SK-N-SH (cell line): ENCODE measurements at regions not wholly inside any gene's neighbourhood (a gene's known extent, or its start where the extent isn't known, plus 50 kb on each side); places are given as distances from the start of the nearest gene placed in this dataset.

Experiments used
- CTCF ChIA-PET: fragments of 300-600, 350-600 bp; formaldehyde crosslinking; extraction: SDS; loops from one replicate; lab custom pipeline; 2021; lab: Yijun Ruan, JAX
- POLR2A ChIA-PET: fragments of 350-600 bp; sonication (Branson Sonifier 250); formaldehyde crosslinking; extraction: SDS; loops from one replicate; lab custom pipeline; 2020; ENCODE audit warnings: antibody characterized with exemption, inconsistent platforms; lab: Yijun Ruan, JAX
- DNase-seq: peaks from one replicate; pipeline ENCODE4 v3.0.0; 2012
- H2AFZ ChIP-seq: fragments of 200-600 bp; sonication (generic); 2 replicates; pipeline ENCODE4 v1.8.1; 2016; ENCODE audit warnings: antibody characterized with exemption, mild to moderate bottlenecking, low read depth
- H3F3A ChIP-seq: fragments of 200-600 bp; sonication (generic); replicated peaks from 2 replicates; pipeline ENCODE3; 2016; ENCODE audit warnings: antibody characterized with exemption, mild to moderate bottlenecking; ENCODE audit not compliant: insufficient read depth
- H3K27ac ChIP-seq, 2 experiments: fragments of 200-500 bp in 1 of 2; fragments of 200-600 bp in 1 of 2; sonication (Bioruptor generic) in 1 of 2; sonication (generic), shearing (Covaris generic) in 1 of 2; 2 replicates each; pipeline versions ENCODE4 v1.5.1 to v1.6.1; 2014 to 2016; ENCODE audit warnings: low read depth in 2 of 2, inconsistent platforms in 1 of 2, low read length in 1 of 2, mild to moderate bottlenecking in 1 of 2, mixed read lengths in 1 of 2
- H3K27me3 ChIP-seq: fragments of 200-600 bp; sonication (generic), shearing (Covaris generic); 2 replicates; pipeline ENCODE4 v1.6.1; 2016; ENCODE audit warnings: mixed run types; ENCODE audit not compliant: insufficient read depth
- H3K36me3 ChIP-seq, 2 experiments: fragments of 200-500 bp in 1 of 2; fragments of 200-600 bp in 1 of 2; sonication (Bioruptor generic) in 1 of 2; sonication (generic) in 1 of 2; replicated peaks in 1 of 2; 2 replicates each; pipeline versions ENCODE3 to v1.5.1; 2014 to 2016; ENCODE audit warnings: low read length in 1 of 2, mild to moderate bottlenecking in 1 of 2; ENCODE audit not compliant: insufficient read depth in 2 of 2, control insufficient read depth in 1 of 2
- H3K4me1 ChIP-seq, 2 experiments: fragments of 200-500 bp in 1 of 2; fragments of 200-600 bp in 1 of 2; sonication (Bioruptor generic) in 1 of 2; sonication (generic), shearing (Covaris generic) in 1 of 2; 2 replicates each; pipeline versions ENCODE4 v1.5.1 to v1.6.1; 2014 to 2016; ENCODE audit warnings: low read depth in 1 of 2, low read length in 1 of 2, mixed run types in 1 of 2; ENCODE audit not compliant: insufficient read depth in 2 of 2, control insufficient read depth in 1 of 2
- H3K4me2 ChIP-seq: fragments of 200-600 bp; sonication (generic), shearing (Covaris generic); 2 replicates; pipeline ENCODE4 v1.6.1; 2017; ENCODE audit warnings: mixed run types
- H3K4me3 ChIP-seq, 2 experiments: fragments of 200-500 bp in 1 of 2; fragments of 200-600 bp in 1 of 2; sonication (Bioruptor generic) in 1 of 2; sonication (generic), shearing (Covaris generic) in 1 of 2; 2 replicates each; pipeline versions ENCODE4 v1.5.1 to v1.8.1; 2014 to 2016; ENCODE audit warnings: low read depth in 2 of 2, inconsistent platforms in 1 of 2, low read length in 1 of 2, mild to moderate bottlenecking in 1 of 2, mixed read lengths in 1 of 2, moderate library complexity in 1 of 2
- H3K79me2 ChIP-seq: fragments of 200-600 bp; sonication (generic); 2 replicates; pipeline ENCODE4 v1.8.1; 2017; ENCODE audit warnings: mild to moderate bottlenecking; ENCODE audit not compliant: insufficient read depth
- H3K9ac ChIP-seq: fragments of 200-600 bp; sonication (generic); 2 replicates; pipeline ENCODE4 v1.6.1; 2017; ENCODE audit warnings: mixed run types
- H3K9me2 ChIP-seq: fragments of 200-600 bp; sonication (generic); 2 replicates; pipeline ENCODE4 v1.6.1; 2017; ENCODE audit warnings: mixed run types
- H3K9me3 ChIP-seq: fragments of 200-600 bp; sonication (generic); 2 replicates; pipeline ENCODE4 v1.6.1; 2017; ENCODE audit warnings: mixed run types, mild to moderate bottlenecking, moderate library complexity
- H4K20me1 ChIP-seq: fragments of 200-600 bp; sonication (generic); 2 replicates; pipeline ENCODE4 v1.6.1; 2017; ENCODE audit warnings: mild to moderate bottlenecking, mixed run types; ENCODE audit not compliant: insufficient read depth
- ELF1 ChIP-seq: IDR thresholded peaks from 2 replicates; pipeline ENCODE4 v1.4.0; 2012
- EP300 ChIP-seq, 2 experiments: IDR thresholded peaks; 2 replicates each; pipeline versions ENCODE4 v1.4.0 to v1.6.1; 2012; ENCODE audit warnings: borderline replicate concordance in 1 of 2, low read depth in 1 of 2, low read length in 1 of 2
- FOSL2 ChIP-seq: IDR thresholded peaks from 2 replicates; pipeline ENCODE4 v1.4.0; 2012; ENCODE audit warnings: low read depth, mild to moderate bottlenecking, moderate library complexity, borderline replicate concordance
- JUND ChIP-seq: IDR thresholded peaks from 2 replicates; pipeline ENCODE4 v1.4.0; 2012
- MEF2A ChIP-seq: IDR thresholded peaks from 2 replicates; pipeline ENCODE4 v1.4.0; 2012; ENCODE audit warnings: low read depth, borderline replicate concordance
- POLR2AphosphoS5 ChIP-seq: IDR thresholded peaks from 2 replicates; pipeline ENCODE4 v1.6.1; 2012; ENCODE audit warnings: low read depth, low read length
- RAD21 ChIP-seq: IDR thresholded peaks from 2 replicates; pipeline ENCODE4 v1.6.1; 2012; ENCODE audit warnings: mild to moderate bottlenecking, low read length
- RCOR1 ChIP-seq: fragments of 150-350 bp; IDR thresholded peaks from 2 replicates; pipeline ENCODE4 v1.6.1; 2017; ENCODE audit warnings: antibody characterized with exemption, low read length
- TCF12 ChIP-seq: IDR thresholded peaks from 2 replicates; pipeline ENCODE4 v1.4.0; 2012
- WGBS: methylation state at CpG from one replicate; pipeline ENCODE4 v1.1.6; 2017; ENCODE audit warnings: low lambda C conversion rate; 5-methylcytosine and 5-hydroxymethylcytosine counted together
- TF ChIP-seq, protein P1 (sequence below): IDR thresholded peaks from 2 replicates; pipeline ENCODE4; 2012
- TF ChIP-seq, protein P2 (sequence below): IDR thresholded peaks from 2 replicates; pipeline ENCODE4 v1.4.0; 2012; ENCODE audit warnings: low read depth, borderline replicate concordance
- TF ChIP-seq, protein P3 (sequence below): IDR thresholded peaks from 2 replicates; pipeline ENCODE4 v1.4.0; 2012; ENCODE audit warnings: low read depth

DNA sequence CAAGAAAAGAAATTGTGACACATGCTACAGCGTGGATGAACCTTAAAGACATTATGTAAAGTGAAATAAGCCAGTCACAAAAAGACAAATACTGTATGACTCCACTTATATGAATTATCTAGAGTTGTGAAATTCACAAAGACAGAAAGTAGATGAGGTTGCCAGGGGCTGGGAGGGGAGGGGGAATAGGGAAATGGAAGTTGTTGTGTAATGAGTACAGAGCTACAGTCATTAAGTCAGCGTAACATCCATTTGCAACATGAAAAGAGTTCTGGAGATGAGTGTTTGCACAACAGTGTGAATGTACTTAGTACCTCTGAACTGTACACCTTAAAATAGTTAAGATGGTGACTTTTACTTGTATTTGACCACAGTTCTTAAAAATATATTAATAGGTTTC is 112.1 kb upstream of the CDK1 start (continued):
- TF ChIP-seq, protein P1, sequence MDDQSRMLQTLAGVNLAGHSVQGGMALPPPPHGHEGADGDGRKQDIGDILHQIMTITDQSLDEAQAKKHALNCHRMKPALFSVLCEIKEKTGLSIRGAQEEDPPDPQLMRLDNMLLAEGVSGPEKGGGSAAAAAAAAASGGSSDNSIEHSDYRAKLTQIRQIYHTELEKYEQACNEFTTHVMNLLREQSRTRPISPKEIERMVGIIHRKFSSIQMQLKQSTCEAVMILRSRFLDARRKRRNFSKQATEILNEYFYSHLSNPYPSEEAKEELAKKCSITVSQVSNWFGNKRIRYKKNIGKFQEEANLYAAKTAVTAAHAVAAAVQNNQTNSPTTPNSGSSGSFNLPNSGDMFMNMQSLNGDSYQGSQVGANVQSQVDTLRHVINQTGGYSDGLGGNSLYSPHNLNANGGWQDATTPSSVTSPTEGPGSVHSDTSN = no peak
- TF ChIP-seq EP300 (IDR thresholded peaks at IDR 0.05; ENCODE audit: borderline replicate concordance in 1 of 2, low read depth in 1 of 2, low read length in 1 of 2) (no peak), POLR2AphosphoS5 (no peak), JUND (no peak)

DNA sequence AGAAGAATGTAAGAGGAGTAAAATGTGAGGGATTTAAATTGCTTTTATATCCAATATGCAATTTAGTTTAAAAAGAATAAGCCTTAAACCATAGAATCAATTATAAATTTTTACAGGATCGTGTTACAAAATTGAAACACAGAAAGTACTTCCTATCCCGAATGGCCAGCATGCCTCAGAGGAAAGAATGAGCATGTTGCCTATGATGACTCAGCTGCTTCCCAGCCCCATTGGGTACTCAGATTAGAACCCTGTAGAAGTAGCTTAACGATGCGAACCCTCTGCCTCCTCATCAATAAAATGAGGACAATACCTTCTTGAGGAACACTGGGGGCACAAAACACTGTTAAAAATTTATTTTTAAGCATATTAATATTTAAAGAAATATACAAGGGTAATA is 113.4 kb upstream of the CDK1 start:
- POLR2A ChIA-PET = no interaction called here
- Histone ChIP-seq H3F3A (no peaks in the 10 kb centered on the region), H3K36me3 (no peaks in the 10 kb centered on the region), H3K79me2 (no peaks in the 10 kb centered on the region), H2AFZ (peak overlapping the region; percentile 25; the same call in 1 of the 2 replicates), H3K27ac (no peak overlapping the region), H3K9me2 (no peaks in the 10 kb centered on the region), H4K20me1 (no peaks in the 10 kb centered on the region), H3K4me3 (no peak overlapping the region), H3K27me3 (no peaks in the 10 kb centered on the region), H3K9ac (no peak overlapping the region), H3K4me1 (peaks cover 0 to 25% of the 10 kb centered on the region in 2 experiments; a peak in 2 of 4 replicates), H3K4me2 (no peak overlapping the region), H3K9me3 (no peaks in the 10 kb centered on the region)
- CTCF ChIA-PET = interaction anchor here (1.1 kb wide), 1 partner anchor 15 kb away, joined by 3 read pairs; no protein-coding TSS in a partner anchor
- DNase-seq = no peak
- no peak for TF ChIP-seq MEF2A
- peak; percentile 37; the same call in 1 of the 2 replicates for TF ChIP-seq FOSL2
- TF ChIP-seq JUND = peak; percentile 12; the same call in 1 of the 2 replicates
- 51% methylated on average over 4 of the region's 4 CpGs for WGBS

DNA sequence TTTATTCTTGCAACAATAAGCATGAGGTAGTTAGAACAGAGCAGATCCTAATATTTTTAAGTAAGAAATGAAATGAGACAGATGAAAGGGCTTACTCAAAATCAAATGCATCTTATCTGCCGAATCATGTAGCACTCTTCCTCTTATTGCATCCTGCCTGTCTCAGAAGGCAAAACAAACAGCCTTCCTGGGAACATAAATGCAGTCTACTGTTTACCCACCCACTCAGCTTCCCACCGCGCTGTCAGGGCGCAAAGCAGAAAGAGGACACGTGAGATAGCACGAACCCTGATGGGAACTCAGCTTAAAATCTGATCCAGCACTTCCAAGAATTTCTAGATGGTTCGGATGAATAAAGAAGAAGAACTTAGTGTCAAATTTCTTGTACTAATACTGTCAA is 114.4 kb upstream of the CDK1 start:
- POLR2A ChIA-PET = no interaction called here
- no peak overlapping the region for H3K27ac ChIP-seq
- H3K4me1 ChIP-seq = peaks cover 0 to 25% of the 10 kb centered on the region in 2 experiments; a peak in 2 of 4 replicates
- no peaks in the 10 kb centered on the region for H3K9me2 ChIP-seq
- no peak overlapping the region for H3K4me2 ChIP-seq
- no peaks in the 10 kb centered on the region for H4K20me1 ChIP-seq
- 86% methylated on average over 7 of the region's 7 CpGs for WGBS
- CTCF ChIA-PET = interaction anchor here (1.1 to 1.3 kb wide), 2 partner anchors 14 to 17 kb away, joined by 3 to 4 read pairs; no protein-coding TSS in a partner anchor
- no peaks in the 10 kb centered on the region for H3K36me3 ChIP-seq
- no peak overlapping the region for H3K9ac ChIP-seq
- H3K9me3 ChIP-seq = no peaks in the 10 kb centered on the region
- H2AFZ ChIP-seq = no peak overlapping the region
- H3K4me3 ChIP-seq = no peak overlapping the region
- no peaks in the 10 kb centered on the region for H3K79me2 ChIP-seq
- TF ChIP-seq ELF1 = no peak
- TF ChIP-seq RCOR1 = no peak
- TF ChIP-seq, protein P2, sequence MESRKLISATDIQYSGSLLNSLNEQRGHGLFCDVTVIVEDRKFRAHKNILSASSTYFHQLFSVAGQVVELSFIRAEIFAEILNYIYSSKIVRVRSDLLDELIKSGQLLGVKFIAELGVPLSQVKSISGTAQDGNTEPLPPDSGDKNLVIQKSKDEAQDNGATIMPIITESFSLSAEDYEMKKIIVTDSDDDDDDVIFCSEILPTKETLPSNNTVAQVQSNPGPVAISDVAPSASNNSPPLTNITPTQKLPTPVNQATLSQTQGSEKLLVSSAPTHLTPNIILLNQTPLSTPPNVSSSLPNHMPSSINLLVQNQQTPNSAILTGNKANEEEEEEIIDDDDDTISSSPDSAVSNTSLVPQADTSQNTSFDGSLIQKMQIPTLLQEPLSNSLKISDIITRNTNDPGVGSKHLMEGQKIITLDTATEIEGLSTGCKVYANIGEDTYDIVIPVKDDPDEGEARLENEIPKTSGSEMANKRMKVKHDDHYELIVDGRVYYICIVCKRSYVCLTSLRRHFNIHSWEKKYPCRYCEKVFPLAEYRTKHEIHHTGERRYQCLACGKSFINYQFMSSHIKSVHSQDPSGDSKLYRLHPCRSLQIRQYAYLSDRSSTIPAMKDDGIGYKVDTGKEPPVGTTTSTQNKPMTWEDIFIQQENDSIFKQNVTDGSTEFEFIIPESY = no peak
- no peak for TF ChIP-seq RAD21
- TF ChIP-seq, protein P1 = no peak
- TF ChIP-seq, protein P3, sequence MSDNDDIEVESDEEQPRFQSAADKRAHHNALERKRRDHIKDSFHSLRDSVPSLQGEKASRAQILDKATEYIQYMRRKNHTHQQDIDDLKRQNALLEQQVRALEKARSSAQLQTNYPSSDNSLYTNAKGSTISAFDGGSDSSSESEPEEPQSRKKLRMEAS = no peak
- no peak for TF ChIP-seq EP300 (IDR thresholded peaks at IDR 0.05; ENCODE audit: borderline replicate concordance in 1 of 2, low read depth in 1 of 2, low read length in 1 of 2)
- no peak for TF ChIP-seq TCF12
- DNase-seq = no peak
- H3K27me3 ChIP-seq = no peaks in the 10 kb centered on the region
- H3F3A ChIP-seq = no peaks in the 10 kb centered on the region
